Vagina (tissue), 2 donors: ENCODE measurements at regions not wholly inside any gene's neighbourhood (a gene's known extent, or its start where the extent isn't known, plus 50 kb on each side); places are given as distances from the start of the nearest gene placed in this dataset.

ENCODE experiments used
- CTCF ChIP-seq, 3 experiments: fragments of 450-650 bp in 2 of 3; fragments of 200-600 bp in 1 of 3; sonication (generic) in 1 of 3; IDR thresholded peaks; one replicate each; pipeline ENCODE4 v1.5.1; 2017 to 2019; ENCODE audit warnings: antibody characterized with exemption in 3 of 3, mild to moderate bottlenecking in 2 of 3, moderate library complexity in 2 of 3
- POLR2AphosphoS5 ChIP-seq, 2 donors: sonication (generic); formaldehyde crosslinking; IDR thresholded peaks; one replicate each; pipeline ENCODE4 v1.9.0; 2017; ENCODE audit warnings: antibody characterized with exemption in 2 of 2, mild to moderate bottlenecking in 2 of 2, low read depth in 1 of 2; ENCODE audit not compliant: insufficient read depth in 1 of 2

GRCh38 chr7:101717628-101718357, 88.7 kb upstream of the MYL10 start:
- TF ChIP-seq CTCF (IDR thresholded peaks at IDR 0.05) (no peak), POLR2AphosphoS5 (IDR thresholded peaks at IDR 0.05; ENCODE audit: insufficient read depth in 1 of 2, low read depth in 1 of 2) (peak; percentile 78 to 87)
